ENCODE measurements at regions not wholly inside any gene's neighbourhood (a gene's known extent, or its start where the extent isn't known, plus 50 kb on each side); places are given as distances from the start of the nearest gene placed in this dataset.

DNA sequence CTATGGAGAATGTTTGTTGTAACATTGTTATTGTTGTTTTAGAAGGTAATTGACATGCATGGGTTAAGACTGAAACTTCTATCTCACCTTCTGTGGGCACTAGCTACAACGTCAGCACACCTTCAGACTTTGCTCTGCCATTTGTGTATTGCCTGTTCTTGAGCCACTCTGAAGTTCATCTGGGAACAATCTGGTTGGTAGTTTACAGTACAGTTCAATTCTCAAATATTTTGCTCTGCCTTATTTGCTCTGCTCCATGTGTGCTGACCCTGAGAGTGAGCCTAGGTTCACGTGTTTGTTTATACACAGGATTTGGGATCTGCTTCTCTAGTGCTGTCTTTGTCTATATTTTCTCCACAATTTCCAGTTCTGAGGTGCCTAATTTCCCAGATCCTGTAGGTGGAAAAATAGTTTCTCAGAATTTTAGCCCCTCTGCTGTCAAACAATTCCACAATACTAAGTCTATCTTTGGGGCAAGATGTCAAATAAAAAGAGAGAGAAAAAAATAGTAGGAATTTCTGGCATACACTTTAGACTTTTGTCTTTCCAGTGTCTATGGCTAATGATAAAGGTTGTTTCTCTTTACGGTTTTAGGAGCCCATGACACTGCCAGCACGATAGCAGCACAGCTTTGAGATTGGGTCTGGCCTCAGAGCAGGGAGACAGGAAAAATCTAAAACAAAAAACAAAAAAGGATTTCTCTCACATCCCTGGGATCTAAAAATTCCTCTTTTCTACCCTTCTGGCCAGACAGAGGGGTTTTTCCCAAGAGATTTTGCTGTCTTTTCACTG lies 721.4 kb downstream of the VGLL3 start:
- Histone ChIP-seq H3K36me3 (ENCODE audit: insufficient read depth, low read length) (no peaks in the 10 kb centered on the region), H3K9me3 (ENCODE audit: control insufficient read depth in 1 of 2, insufficient read depth in 1 of 2, low read length in 2 of 2) (no peaks in the 10 kb centered on the region), H3K27me3 (ENCODE audit: control insufficient read depth in 1 of 2, insufficient read depth in 2 of 2, low read length in 2 of 2) (no peaks in the 10 kb centered on the region), H3K27ac (ENCODE audit: low read depth in 1 of 2, low read length in 2 of 2) (no peak overlapping the region), H3K4me1 (ENCODE audit: insufficient read depth, low read length) (no peaks in the 10 kb centered on the region), H3K4me3 (ENCODE audit: low read length) (no peak overlapping the region)
- Mint-ChIP-seq H3K27me3 (no peaks in the 10 kb centered on the region), H3K4me1 (ENCODE audit: low read depth) (no peaks in the 10 kb centered on the region), H3K27ac (no peak overlapping the region), H3K36me3 (ENCODE audit: low read depth) (no peaks in the 10 kb centered on the region), H3K4me3 (no peak overlapping the region), H3K9me3 (peaks cover 3% of the 10 kb centered on the region)
- ATAC-seq (ENCODE audit: poor library complexity): no peak
- ChIA-PET CTCF (no interaction called here), POLR2A (no interaction called here)
- intact Hi-C loops (cut with DNase I, micrococcal nuclease): no loop called here
- TF ChIP-seq, protein P1, sequence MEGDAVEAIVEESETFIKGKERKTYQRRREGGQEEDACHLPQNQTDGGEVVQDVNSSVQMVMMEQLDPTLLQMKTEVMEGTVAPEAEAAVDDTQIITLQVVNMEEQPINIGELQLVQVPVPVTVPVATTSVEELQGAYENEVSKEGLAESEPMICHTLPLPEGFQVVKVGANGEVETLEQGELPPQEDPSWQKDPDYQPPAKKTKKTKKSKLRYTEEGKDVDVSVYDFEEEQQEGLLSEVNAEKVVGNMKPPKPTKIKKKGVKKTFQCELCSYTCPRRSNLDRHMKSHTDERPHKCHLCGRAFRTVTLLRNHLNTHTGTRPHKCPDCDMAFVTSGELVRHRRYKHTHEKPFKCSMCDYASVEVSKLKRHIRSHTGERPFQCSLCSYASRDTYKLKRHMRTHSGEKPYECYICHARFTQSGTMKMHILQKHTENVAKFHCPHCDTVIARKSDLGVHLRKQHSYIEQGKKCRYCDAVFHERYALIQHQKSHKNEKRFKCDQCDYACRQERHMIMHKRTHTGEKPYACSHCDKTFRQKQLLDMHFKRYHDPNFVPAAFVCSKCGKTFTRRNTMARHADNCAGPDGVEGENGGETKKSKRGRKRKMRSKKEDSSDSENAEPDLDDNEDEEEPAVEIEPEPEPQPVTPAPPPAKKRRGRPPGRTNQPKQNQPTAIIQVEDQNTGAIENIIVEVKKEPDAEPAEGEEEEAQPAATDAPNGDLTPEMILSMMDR (IDR thresholded peaks at IDR 0.05): no peak
- DNase-seq: no peak

DNA sequence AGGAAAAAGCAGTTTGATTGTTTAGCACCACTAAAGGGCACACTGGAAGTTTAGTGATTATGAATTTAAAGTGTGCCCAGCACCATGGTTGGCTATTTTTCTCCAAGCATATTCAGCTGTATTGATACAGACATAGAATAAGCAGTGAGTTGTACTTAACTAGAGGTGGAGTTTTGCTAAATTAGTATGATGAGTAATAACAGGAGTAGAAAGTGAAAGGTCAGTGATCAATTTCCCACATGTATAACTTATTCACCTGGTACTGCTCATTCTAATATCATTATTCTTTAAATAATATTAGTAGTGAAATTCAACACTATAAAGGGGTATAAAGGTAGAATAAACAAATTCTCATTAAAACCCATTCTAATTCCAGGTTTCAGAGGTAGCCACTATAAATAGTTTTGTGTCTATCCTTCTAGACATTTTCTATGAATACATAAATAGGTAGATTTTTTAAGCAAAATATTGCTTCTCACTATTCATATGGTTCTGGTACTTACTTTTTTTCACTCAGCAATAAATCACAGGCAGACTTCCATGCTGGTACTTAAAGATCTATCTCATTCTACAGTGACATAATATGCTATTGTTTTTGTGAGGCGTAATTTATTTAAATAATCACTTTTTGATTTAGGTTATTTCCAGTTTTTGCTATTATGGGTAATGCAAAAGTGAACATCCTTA lies 732.9 kb downstream of the VGLL3 start:
- Mint-ChIP-seq H3K9me3 (peaks cover 9% of the 10 kb centered on the region), H3K27ac (no peak overlapping the region), H3K4me3 (no peak overlapping the region), H3K4me1 (ENCODE audit: low read depth) (no peaks in the 10 kb centered on the region), H3K27me3 (no peaks in the 10 kb centered on the region), H3K36me3 (ENCODE audit: low read depth) (no peaks in the 10 kb centered on the region)
- ATAC-seq (ENCODE audit: poor library complexity) (no peak), DNase-seq (no peak)
- H3K36me3 ChIP-seq (ENCODE audit: insufficient read depth, low read length): no peaks in the 10 kb centered on the region
- no peaks in the 10 kb centered on the region for H3K4me1 ChIP-seq (ENCODE audit: insufficient read depth, low read length)
- TF ChIP-seq, protein P1 (IDR thresholded peaks at IDR 0.05): no peak
- H3K27ac ChIP-seq (ENCODE audit: low read depth in 1 of 2, low read length in 2 of 2): no peak overlapping the region
- ChIA-PET POLR2A (no interaction called here), CTCF (interaction anchor here (1.2 kb wide), 1 partner anchor 15 kb away, joined by 4 read pairs; no protein-coding TSS in a partner anchor)
- intact Hi-C loops (cut with DNase I, micrococcal nuclease): no loop called here
- H3K4me3 ChIP-seq (ENCODE audit: low read length): no peak overlapping the region
- no peaks in the 10 kb centered on the region for H3K27me3 ChIP-seq (ENCODE audit: control insufficient read depth in 1 of 2, insufficient read depth in 2 of 2, low read length in 2 of 2)
- peaks cover 0 to 13% of the 10 kb centered on the region in 2 experiments for H3K9me3 ChIP-seq (ENCODE audit: control insufficient read depth in 1 of 2, insufficient read depth in 1 of 2, low read length in 2 of 2)

DNA sequence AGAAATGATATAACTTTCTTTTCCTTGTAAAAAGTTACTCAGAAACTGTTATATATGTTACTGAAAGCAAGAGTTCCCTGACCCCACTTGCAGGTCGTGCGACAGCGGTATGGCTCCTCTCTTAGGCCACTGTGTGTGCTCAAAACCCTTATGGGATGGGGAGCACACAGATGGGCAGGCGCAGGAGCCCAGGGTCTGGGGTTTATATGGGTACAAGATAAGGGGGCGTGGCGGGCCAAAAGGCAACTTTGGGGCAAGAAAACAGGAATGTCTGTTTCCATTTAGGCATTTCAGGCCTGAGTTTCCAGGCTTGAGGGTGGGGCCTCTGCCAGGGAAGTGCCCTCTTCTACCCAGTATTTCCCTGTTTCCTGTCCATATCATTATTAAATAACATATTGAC lies 736.5 kb downstream of the VGLL3 start:
- Mint-ChIP-seq H3K4me1 (ENCODE audit: low read depth) (no peaks in the 10 kb centered on the region), H3K27me3 (no peaks in the 10 kb centered on the region), H3K9me3 (peaks cover 11% of the 10 kb centered on the region), H3K27ac (no peak overlapping the region), H3K36me3 (ENCODE audit: low read depth) (no peaks in the 10 kb centered on the region), H3K4me3 (no peak overlapping the region)
- intact Hi-C loops (cut with DNase I, micrococcal nuclease): no loop called here
- DNase-seq (no peak), ATAC-seq (ENCODE audit: poor library complexity) (no peak)
- TF ChIP-seq, protein P1 (IDR thresholded peaks at IDR 0.05): no peak
- POLR2A ChIA-PET: no interaction called here
- CTCF ChIA-PET: no interaction called here
- peaks cover 0 to 13% of the 10 kb centered on the region in 2 experiments for H3K9me3 ChIP-seq (ENCODE audit: control insufficient read depth in 1 of 2, insufficient read depth in 1 of 2, low read length in 2 of 2)
- no peak overlapping the region for H3K27ac ChIP-seq (ENCODE audit: low read depth in 1 of 2, low read length in 2 of 2)
- H3K4me1 ChIP-seq (ENCODE audit: insufficient read depth, low read length): no peaks in the 10 kb centered on the region
- H3K4me3 ChIP-seq (ENCODE audit: low read length): no peak overlapping the region
- no peaks in the 10 kb centered on the region for H3K36me3 ChIP-seq (ENCODE audit: insufficient read depth, low read length)
- no peaks in the 10 kb centered on the region for H3K27me3 ChIP-seq (ENCODE audit: control insufficient read depth in 1 of 2, insufficient read depth in 2 of 2, low read length in 2 of 2)

All from CD4-positive, alpha-beta T cell (primary cell).